OCI-LY3 (cell line): ENCODE measurements at regions not wholly inside any gene's neighbourhood (a gene's known extent, or its start where the extent isn't known, plus 50 kb on each side); places are given as distances from the start of the nearest gene placed in this dataset.

Experiments
- CTCF ChIP-seq: fragments of 200-600, 300-600 bp; sonication (generic); IDR thresholded peaks from 2 replicates; pipeline ENCODE4 v1.5.1; 2014; ENCODE audit warnings: antibody characterized with exemption, low read length, low read depth
- EZH2phosphoT487 ChIP-seq: fragments of 200-600 bp; shearing (Covaris generic); IDR thresholded peaks from 2 replicates; pipeline ENCODE4 v1.6.1; 2018; ENCODE audit warnings: antibody characterized with exemption, mixed run types, low read depth

DNA sequence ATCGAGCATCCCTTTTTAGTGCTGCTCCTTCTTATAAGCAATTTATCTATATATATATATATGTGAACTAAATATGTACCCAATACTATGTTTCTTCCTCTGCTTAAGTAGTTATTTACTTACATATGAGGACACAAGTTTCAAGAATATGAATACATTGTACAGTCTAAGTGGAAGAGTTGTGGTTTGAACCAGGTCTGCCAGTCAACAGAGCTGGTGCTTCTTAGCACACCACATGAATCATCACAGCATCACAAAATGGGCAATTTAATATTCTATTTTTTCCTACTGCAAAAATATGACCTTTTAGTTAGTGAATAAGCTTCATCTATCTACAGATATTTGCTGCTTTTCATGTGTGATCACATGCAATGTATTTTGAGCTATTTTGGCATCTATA is 64.4 kb upstream of the SPAG16 start:
- no peak for TF ChIP-seq CTCF
- no peak for TF ChIP-seq EZH2phosphoT487
